Upper lobe of left lung (tissue), 4 donors: ENCODE measurements at regions not wholly inside any gene's neighbourhood (a gene's known extent, or its start where the extent isn't known, plus 50 kb on each side); places are given as distances from the start of the nearest gene placed in this dataset.

ENCODE experiments used
- EP300 ChIP-seq, 4 donors: sonication (generic); formaldehyde crosslinking; IDR thresholded peaks; one replicate each; pipeline ENCODE4 v1.5.1; 2017; ENCODE audit warnings: antibody characterized with exemption in 4 of 4, control low read depth in 2 of 4
- POLR2A ChIP-seq, 4 donors: fragments of 450-650 bp; IDR thresholded peaks; one replicate each; pipeline ENCODE4 v1.5.1; 2016 to 2017; ENCODE audit warnings: antibody characterized with exemption in 4 of 4, mild to moderate bottlenecking in 2 of 4
- TF ChIP-seq, protein P1 (sequence below), 6 experiments: fragments of 450-650 bp in 4 of 6; fragments of 200-600 bp in 2 of 6; sonication (generic) in 2 of 6; IDR thresholded peaks; one replicate each; pipeline ENCODE4 v1.5.1; 2016 to 2019; ENCODE audit warnings: antibody characterized with exemption in 6 of 6

GRCh38 chr3:197394464-197395321 lies 96.3 kb upstream of the DLG1 start:
- no peak for TF ChIP-seq POLR2A (IDR thresholded peaks at IDR 0.05)
- TF ChIP-seq, protein P1, sequence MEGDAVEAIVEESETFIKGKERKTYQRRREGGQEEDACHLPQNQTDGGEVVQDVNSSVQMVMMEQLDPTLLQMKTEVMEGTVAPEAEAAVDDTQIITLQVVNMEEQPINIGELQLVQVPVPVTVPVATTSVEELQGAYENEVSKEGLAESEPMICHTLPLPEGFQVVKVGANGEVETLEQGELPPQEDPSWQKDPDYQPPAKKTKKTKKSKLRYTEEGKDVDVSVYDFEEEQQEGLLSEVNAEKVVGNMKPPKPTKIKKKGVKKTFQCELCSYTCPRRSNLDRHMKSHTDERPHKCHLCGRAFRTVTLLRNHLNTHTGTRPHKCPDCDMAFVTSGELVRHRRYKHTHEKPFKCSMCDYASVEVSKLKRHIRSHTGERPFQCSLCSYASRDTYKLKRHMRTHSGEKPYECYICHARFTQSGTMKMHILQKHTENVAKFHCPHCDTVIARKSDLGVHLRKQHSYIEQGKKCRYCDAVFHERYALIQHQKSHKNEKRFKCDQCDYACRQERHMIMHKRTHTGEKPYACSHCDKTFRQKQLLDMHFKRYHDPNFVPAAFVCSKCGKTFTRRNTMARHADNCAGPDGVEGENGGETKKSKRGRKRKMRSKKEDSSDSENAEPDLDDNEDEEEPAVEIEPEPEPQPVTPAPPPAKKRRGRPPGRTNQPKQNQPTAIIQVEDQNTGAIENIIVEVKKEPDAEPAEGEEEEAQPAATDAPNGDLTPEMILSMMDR (IDR thresholded peaks at IDR 0.05), result no peak
- no peak for TF ChIP-seq EP300 (IDR thresholded peaks at IDR 0.05)
